Liver (tissue), 3 donors: ENCODE measurements at regions not wholly inside any gene's neighbourhood (a gene's known extent, or its start where the extent isn't known, plus 50 kb on each side); places are given as distances from the start of the nearest gene placed in this dataset.
"Not testable (repeated sequence)": the region's sequence is repeated elsewhere in the genome, so short reads cannot be mapped to it uniquely, and the experiment has no call there.

Experiments used
- GABPA ChIP-seq, 2 donors: IDR thresholded peaks in 1 of 2; conservative IDR thresholded peaks in 1 of 2; 2 replicates each; pipeline ENCODE4 v1.6.1; 2016; ENCODE audit warnings: antibody characterized with exemption in 2 of 2, mild to moderate bottlenecking in 1 of 2, moderate library complexity in 1 of 2
- JUND ChIP-seq, 2 donors: IDR thresholded peaks; 2 replicates each; pipeline ENCODE4 v1.6.1; 2016; ENCODE audit warnings: antibody characterized with exemption in 2 of 2
- SP1 ChIP-seq: IDR thresholded peaks from 2 replicates; pipeline ENCODE4 v1.6.1; 2018; ENCODE audit warnings: antibody characterized with exemption, mild to moderate bottlenecking
- TAF1 ChIP-seq: conservative IDR thresholded peaks from 2 replicates; pipeline ENCODE4 v1.6.1; 2016; ENCODE audit warnings: antibody characterized with exemption, mild to moderate bottlenecking
- TF ChIP-seq, protein P1 (sequence below): fragments of 150-350 bp; IDR thresholded peaks from 2 replicates; pipeline ENCODE4 v1.5.1; 2017; ENCODE audit warnings: improper control_type of control experiment, low read depth, low read length; ENCODE audit not compliant: missing input control
- TF ChIP-seq, protein P2 (sequence below): IDR thresholded peaks from 2 replicates; pipeline ENCODE4 v1.6.1; 2016; ENCODE audit warnings: antibody characterized with exemption
- TF ChIP-seq, protein P3 (sequence below): IDR thresholded peaks from 2 replicates; pipeline ENCODE4 v1.6.1; 2016; ENCODE audit warnings: antibody characterized with exemption
- donor health status: healthy.
- donor health status: healthy.

- TF ChIP-seq, protein P1, sequence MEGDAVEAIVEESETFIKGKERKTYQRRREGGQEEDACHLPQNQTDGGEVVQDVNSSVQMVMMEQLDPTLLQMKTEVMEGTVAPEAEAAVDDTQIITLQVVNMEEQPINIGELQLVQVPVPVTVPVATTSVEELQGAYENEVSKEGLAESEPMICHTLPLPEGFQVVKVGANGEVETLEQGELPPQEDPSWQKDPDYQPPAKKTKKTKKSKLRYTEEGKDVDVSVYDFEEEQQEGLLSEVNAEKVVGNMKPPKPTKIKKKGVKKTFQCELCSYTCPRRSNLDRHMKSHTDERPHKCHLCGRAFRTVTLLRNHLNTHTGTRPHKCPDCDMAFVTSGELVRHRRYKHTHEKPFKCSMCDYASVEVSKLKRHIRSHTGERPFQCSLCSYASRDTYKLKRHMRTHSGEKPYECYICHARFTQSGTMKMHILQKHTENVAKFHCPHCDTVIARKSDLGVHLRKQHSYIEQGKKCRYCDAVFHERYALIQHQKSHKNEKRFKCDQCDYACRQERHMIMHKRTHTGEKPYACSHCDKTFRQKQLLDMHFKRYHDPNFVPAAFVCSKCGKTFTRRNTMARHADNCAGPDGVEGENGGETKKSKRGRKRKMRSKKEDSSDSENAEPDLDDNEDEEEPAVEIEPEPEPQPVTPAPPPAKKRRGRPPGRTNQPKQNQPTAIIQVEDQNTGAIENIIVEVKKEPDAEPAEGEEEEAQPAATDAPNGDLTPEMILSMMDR: not testable (repeated sequence)
- TF ChIP-seq, protein P2, sequence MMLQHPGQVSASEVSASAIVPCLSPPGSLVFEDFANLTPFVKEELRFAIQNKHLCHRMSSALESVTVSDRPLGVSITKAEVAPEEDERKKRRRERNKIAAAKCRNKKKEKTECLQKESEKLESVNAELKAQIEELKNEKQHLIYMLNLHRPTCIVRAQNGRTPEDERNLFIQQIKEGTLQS: not testable (repeated sequence)
- TF ChIP-seq SP1; GABPA (IDR thresholded peaks at IDR 0.05 in 1 of 2, conservative IDR thresholded peaks at IDR 0.05 in 1 of 2); JUND (IDR thresholded peaks at IDR 0.05); TAF1: not testable (repeated sequence)
- TF ChIP-seq, protein P3, sequence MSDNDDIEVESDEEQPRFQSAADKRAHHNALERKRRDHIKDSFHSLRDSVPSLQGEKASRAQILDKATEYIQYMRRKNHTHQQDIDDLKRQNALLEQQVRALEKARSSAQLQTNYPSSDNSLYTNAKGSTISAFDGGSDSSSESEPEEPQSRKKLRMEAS: not testable (repeated sequence)
Measured at GRCh38 chr14:25290154-25290553, 240.2 kb upstream of the STXBP6 start.
